MM.1S (cell line): ENCODE measurements at regions not wholly inside any gene's neighbourhood (a gene's known extent, or its start where the extent isn't known, plus 50 kb on each side); places are given as distances from the start of the nearest gene placed in this dataset.
"Not testable (repeated sequence)": the region's sequence is repeated elsewhere in the genome, so short reads cannot be mapped to it uniquely, and the experiment has no call there.

Experiments
- DNase-seq: peaks from one replicate; pipeline ENCODE4 v3.0.0-alpha.2; 2015
- H2AFZ ChIP-seq: fragments of 300-600 bp; sonication (generic); 2 replicates; pipeline ENCODE4 v1.6.0; 2016; ENCODE audit warnings: antibody characterized with exemption, low read length
- H3F3A ChIP-seq: fragments of 300-600 bp; sonication (generic); 2 replicates; pipeline ENCODE4 v1.6.1; 2016; ENCODE audit warnings: mild to moderate bottlenecking, antibody characterized with exemption, low read length, moderate library complexity, mixed read lengths; ENCODE audit not compliant: insufficient read depth
- H3K27ac ChIP-seq: fragments of 300-600 bp; sonication (generic); 2 replicates; pipeline ENCODE4 v1.5.1; 2016; ENCODE audit warnings: mild to moderate bottlenecking, low read length
- H3K27me3 ChIP-seq: fragments of 300-600 bp; sonication (generic); replicated peaks from 2 replicates; pipeline ENCODE4 v1.6.0; 2016; ENCODE audit warnings: low read length; ENCODE audit not compliant: insufficient read depth
- H3K36me3 ChIP-seq: fragments of 300-600 bp; sonication (generic); replicated peaks from 2 replicates; pipeline ENCODE4 v1.6.1; 2016; ENCODE audit warnings: mild to moderate bottlenecking, low read length, mixed read lengths; ENCODE audit not compliant: insufficient read depth
- H3K4me1 ChIP-seq: fragments of 300-600 bp; sonication (generic); 2 replicates; pipeline ENCODE4 v1.6.1; 2016; ENCODE audit warnings: low read length, mixed read lengths
- H3K4me2 ChIP-seq: fragments of 300-600 bp; sonication (generic); 2 replicates; pipeline ENCODE4 v1.6.0; 2016; ENCODE audit warnings: low read depth, low read length
- H3K4me3 ChIP-seq: fragments of 300-600 bp; sonication (generic); 2 replicates; pipeline ENCODE4 v1.5.1; 2016; ENCODE audit warnings: low read length, mixed read lengths
- H3K79me2 ChIP-seq: fragments of 300-600 bp; sonication (generic); 2 replicates; pipeline ENCODE4 v1.6.1; 2016; ENCODE audit warnings: mixed run types, low read length, mixed read lengths
- H3K9ac ChIP-seq: fragments of 300-600 bp; sonication (generic); 2 replicates; pipeline ENCODE4 v1.6.1; 2016; ENCODE audit warnings: low read length, mixed read lengths
- H3K9me2 ChIP-seq: fragments of 300-600 bp; sonication (generic); replicated peaks from 2 replicates; pipeline ENCODE4 v1.6.1; 2016; ENCODE audit warnings: mild to moderate bottlenecking, low read length, mixed read lengths; ENCODE audit not compliant: insufficient read depth
- H3K9me3 ChIP-seq: fragments of 300-600 bp; sonication (generic); replicated peaks from 2 replicates; pipeline ENCODE4 v1.6.1; 2016; ENCODE audit warnings: mild to moderate bottlenecking, low read length, mixed read lengths; ENCODE audit not compliant: insufficient read depth
- H4K20me1 ChIP-seq: fragments of 300-600 bp; sonication (generic); 2 replicates; pipeline ENCODE4 v1.6.1; 2016; ENCODE audit warnings: mild to moderate bottlenecking, low read length, moderate library complexity, mixed read lengths; ENCODE audit not compliant: insufficient read depth
- EZH2 ChIP-seq: fragments of 300-600 bp; sonication (generic); optimal IDR thresholded peaks from 2 replicates; pipeline ENCODE3; 2017; ENCODE audit warnings: low read depth, mild to moderate bottlenecking, antibody characterized with exemption, low read length, mixed read lengths
- EZH2phosphoT487 ChIP-seq: fragments of 300-600 bp; sonication (generic); IDR thresholded peaks from 2 replicates; pipeline ENCODE4 v1.6.1; 2018; ENCODE audit warnings: antibody characterized with exemption, low read length
- TF ChIP-seq, protein P1 (sequence below): fragments of 300-600 bp; sonication (generic); IDR thresholded peaks from 2 replicates; pipeline ENCODE4 v1.5.1; 2016; ENCODE audit warnings: antibody characterized with exemption, low read length, mixed read lengths

GRCh38 chr11:82523141-82523540 lies 210.5 kb downstream of the FAM181B start:
- H3K9ac ChIP-seq = no peak overlapping the region
- no peaks in the 10 kb centered on the region for H3K9me3 ChIP-seq
- no peak overlapping the region for H3K4me2 ChIP-seq
- no peaks in the 10 kb centered on the region for H3K9me2 ChIP-seq
- no peak overlapping the region for H3K4me3 ChIP-seq
- no peaks in the 10 kb centered on the region for H3K79me2 ChIP-seq
- H4K20me1 ChIP-seq = no peaks in the 10 kb centered on the region
- no peak for DNase-seq
- no peaks in the 10 kb centered on the region for H3K36me3 ChIP-seq
- H3K27me3 ChIP-seq = no peaks in the 10 kb centered on the region
- no peaks in the 10 kb centered on the region for H3K4me1 ChIP-seq
- no peak for TF ChIP-seq EZH2
- no peak for TF ChIP-seq EZH2phosphoT487
- no peaks in the 10 kb centered on the region for H3F3A ChIP-seq
- H2AFZ ChIP-seq = no peak overlapping the region
- H3K27ac ChIP-seq = no peak overlapping the region

DNA sequence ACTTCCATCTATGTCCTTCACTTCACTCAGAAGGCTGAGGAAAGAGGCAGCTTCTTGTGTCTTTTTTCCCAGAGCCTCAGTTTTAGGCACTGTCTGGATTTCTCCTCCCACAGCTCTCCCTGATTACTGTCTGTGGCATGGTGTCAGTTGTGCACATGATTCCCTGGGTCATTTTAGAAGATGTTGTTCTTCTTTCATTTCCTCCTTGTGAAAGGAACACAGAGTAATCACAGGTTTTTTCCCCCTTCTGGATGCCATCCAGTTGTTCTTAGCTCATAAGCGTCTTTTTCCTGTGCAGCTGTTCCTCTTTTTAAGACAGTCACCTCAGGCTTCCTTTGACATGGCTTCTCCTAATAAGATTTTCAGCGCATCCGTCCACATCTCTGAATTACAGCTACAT lies 212.2 kb downstream of the FAM181B start:
- Histone ChIP-seq H4K20me1 (no peaks in the 10 kb centered on the region), H3K36me3 (no peaks in the 10 kb centered on the region), H3K9me2 (no peaks in the 10 kb centered on the region), H3K27ac (no peak overlapping the region), H3K4me2 (no peak overlapping the region), H3K4me3 (no peak overlapping the region), H3K9me3 (no peaks in the 10 kb centered on the region), H3K4me1 (no peaks in the 10 kb centered on the region), H3K9ac (no peak overlapping the region), H3F3A (no peaks in the 10 kb centered on the region), H2AFZ (no peak overlapping the region), H3K27me3 (no peaks in the 10 kb centered on the region), H3K79me2 (no peaks in the 10 kb centered on the region)
- DNase-seq = no peak
- TF ChIP-seq EZH2phosphoT487 = no peak
- no peak for TF ChIP-seq EZH2
- TF ChIP-seq, protein P1, sequence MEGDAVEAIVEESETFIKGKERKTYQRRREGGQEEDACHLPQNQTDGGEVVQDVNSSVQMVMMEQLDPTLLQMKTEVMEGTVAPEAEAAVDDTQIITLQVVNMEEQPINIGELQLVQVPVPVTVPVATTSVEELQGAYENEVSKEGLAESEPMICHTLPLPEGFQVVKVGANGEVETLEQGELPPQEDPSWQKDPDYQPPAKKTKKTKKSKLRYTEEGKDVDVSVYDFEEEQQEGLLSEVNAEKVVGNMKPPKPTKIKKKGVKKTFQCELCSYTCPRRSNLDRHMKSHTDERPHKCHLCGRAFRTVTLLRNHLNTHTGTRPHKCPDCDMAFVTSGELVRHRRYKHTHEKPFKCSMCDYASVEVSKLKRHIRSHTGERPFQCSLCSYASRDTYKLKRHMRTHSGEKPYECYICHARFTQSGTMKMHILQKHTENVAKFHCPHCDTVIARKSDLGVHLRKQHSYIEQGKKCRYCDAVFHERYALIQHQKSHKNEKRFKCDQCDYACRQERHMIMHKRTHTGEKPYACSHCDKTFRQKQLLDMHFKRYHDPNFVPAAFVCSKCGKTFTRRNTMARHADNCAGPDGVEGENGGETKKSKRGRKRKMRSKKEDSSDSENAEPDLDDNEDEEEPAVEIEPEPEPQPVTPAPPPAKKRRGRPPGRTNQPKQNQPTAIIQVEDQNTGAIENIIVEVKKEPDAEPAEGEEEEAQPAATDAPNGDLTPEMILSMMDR = no peak

GRCh38 chr11:82507288-82507687 lies 226.4 kb downstream of the FAM181B start:
- H3K4me1 ChIP-seq = no peaks in the 10 kb centered on the region
- H3K4me3 ChIP-seq = no peak overlapping the region
- H3K27me3 ChIP-seq = no peaks in the 10 kb centered on the region
- no peaks in the 10 kb centered on the region for H3K9me2 ChIP-seq
- H2AFZ ChIP-seq = no peak overlapping the region
- H4K20me1 ChIP-seq = no peaks in the 10 kb centered on the region
- H3K79me2 ChIP-seq = no peaks in the 10 kb centered on the region
- no peak overlapping the region for H3K9ac ChIP-seq
- no peak for DNase-seq
- H3K36me3 ChIP-seq = no peaks in the 10 kb centered on the region
- no peak overlapping the region for H3K4me2 ChIP-seq
- no peaks in the 10 kb centered on the region for H3K9me3 ChIP-seq
- TF ChIP-seq EZH2phosphoT487 (no peak), EZH2 (no peak)
- TF ChIP-seq, protein P1 = no peak
- H3K27ac ChIP-seq = no peak overlapping the region
- no peaks in the 10 kb centered on the region for H3F3A ChIP-seq

- Histone ChIP-seq H3K36me3 (no peaks in the 10 kb centered on the region), H3K9ac (no peak overlapping the region), H3K9me2 (no peaks in the 10 kb centered on the region), H3K79me2 (no peaks in the 10 kb centered on the region), H3K27ac (no peak overlapping the region), H3K4me3 (no peak overlapping the region), H3K4me1 (no peaks in the 10 kb centered on the region), H3K27me3 (no peaks in the 10 kb centered on the region), H4K20me1 (no peaks in the 10 kb centered on the region), H2AFZ (no peak overlapping the region), H3K9me3 (no peaks in the 10 kb centered on the region), H3K4me2 (no peak overlapping the region), H3F3A (no peaks in the 10 kb centered on the region)
- DNase-seq = no peak
- TF ChIP-seq EZH2 (no peak), EZH2phosphoT487 (no peak)
- TF ChIP-seq, protein P1 = no peak
Observed at GRCh38 chr11:82505379-82505778, 228.3 kb downstream of the FAM181B start.

DNA sequence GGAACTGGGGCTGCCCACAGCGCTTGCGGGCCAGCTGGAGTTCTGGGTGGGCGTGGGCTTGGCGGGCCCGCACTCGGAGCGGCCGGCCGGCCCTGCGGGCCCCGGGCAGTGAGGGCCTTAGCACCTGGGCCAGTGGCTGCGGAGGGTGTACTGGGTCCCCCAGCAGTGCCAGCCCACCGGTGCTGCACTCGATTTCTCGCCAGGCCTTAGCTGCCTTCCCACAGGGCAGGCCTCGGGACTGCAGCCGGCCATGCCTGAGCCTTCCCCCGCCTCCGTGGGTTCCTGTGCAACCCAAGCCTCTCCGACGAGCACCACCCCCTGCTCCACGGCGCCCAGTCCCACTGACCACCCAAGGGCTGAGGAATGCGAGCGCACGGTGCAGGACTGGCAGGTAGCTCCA lies 232.5 kb downstream of the FAM181B start:
- H3K4me3 ChIP-seq, H3K9me2 ChIP-seq, H3F3A ChIP-seq, DNase-seq, H3K4me1 ChIP-seq, H3K9me3 ChIP-seq, H2AFZ ChIP-seq, H4K20me1 ChIP-seq, H3K27me3 ChIP-seq, H3K27ac ChIP-seq, H3K36me3 ChIP-seq, H3K79me2 ChIP-seq, H3K4me2 ChIP-seq, H3K9ac ChIP-seq: not testable (repeated sequence)
